GM23338 (cell line): ENCODE measurements at regions not wholly inside any gene's neighbourhood (a gene's known extent, or its start where the extent isn't known, plus 50 kb on each side); places are given as distances from the start of the nearest gene placed in this dataset.

Experiments
- CTCF ChIP-seq, 2 experiments: fragments of 200-600 bp in 1 of 2; sonication (generic) in 1 of 2; conservative IDR thresholded peaks; 2 replicates each; pipeline versions ENCODE4 v1.5.1 to v1.6.1; 2016 to 2017; ENCODE audit warnings: antibody characterized with exemption in 2 of 2, low read depth in 2 of 2, mild to moderate bottlenecking in 2 of 2, moderate library complexity in 1 of 2
- EZH2 ChIP-seq: fragments of 200-600 bp; sonication (generic); IDR thresholded peaks from one replicate; pipeline ENCODE4 v1.8.0; 2017; ENCODE audit warnings: antibody characterized with exemption, mild to moderate bottlenecking, low read depth; ENCODE audit not compliant: unreplicated experiment
- NANOG ChIP-seq: IDR thresholded peaks from 2 replicates; pipeline ENCODE4 v1.6.1; 2016; ENCODE audit warnings: antibody characterized with exemption, borderline replicate concordance

GRCh38 chr7:41795276-41795833 lies 92.5 kb upstream of the INHBA start:
- TF ChIP-seq CTCF (conservative IDR thresholded peaks at IDR 0.05; ENCODE audit: low read depth in 2 of 2) (no peak), NANOG (no peak), EZH2 (no peak)
